ENCODE measurements at regions not wholly inside any gene's neighbourhood (a gene's known extent, or its start where the extent isn't known, plus 50 kb on each side); places are given as distances from the start of the nearest gene placed in this dataset.

GRCh38 chr11:62073061-62073460 lies 50.8 kb upstream of the INCENP start:
- DNase-seq (ENCODE audit: low read depth in 1 of 2, low spot score in 1 of 2): no peak

GRCh38 chr11:62071408-62071807 lies 52.4 kb upstream of the INCENP start:
- no peak for DNase-seq (ENCODE audit: low read depth in 1 of 2, low spot score in 1 of 2)

- DNase-seq (ENCODE audit: low read depth in 1 of 2, low spot score in 1 of 2): no peak
These were observed 53.6 kb upstream of the INCENP start for GRCh38 chr11:62069986-62070919.

GRCh38 chr11:62069374-62069773 lies 54.4 kb upstream of the INCENP start:
- DNase-seq (ENCODE audit: low read depth in 1 of 2, low spot score in 1 of 2): no peak

GRCh38 chr11:62068730-62069129 lies 55.1 kb upstream of the INCENP start:
- no peak for DNase-seq (ENCODE audit: low read depth in 1 of 2, low spot score in 1 of 2)

GRCh38 chr11:62067741-62068140 lies 56.1 kb upstream of the INCENP start:
- DNase-seq (ENCODE audit: low read depth in 1 of 2, low spot score in 1 of 2): no peak

GRCh38 chr11:62064221-62064620 lies 59.6 kb upstream of the INCENP start:
- no peak for DNase-seq (ENCODE audit: low read depth in 1 of 2, low spot score in 1 of 2)

GRCh38 chr11:62062223-62062861 lies 61.5 kb upstream of the INCENP start:
- no peak for DNase-seq (ENCODE audit: low read depth in 1 of 2, low spot score in 1 of 2)

GRCh38 chr11:62061356-62062222 lies 62.2 kb upstream of the INCENP start:
- no peak for DNase-seq (ENCODE audit: low read depth in 1 of 2, low spot score in 1 of 2)

- no peak for DNase-seq (ENCODE audit: low read depth in 1 of 2, low spot score in 1 of 2)
These were observed 66.7 kb upstream of the INCENP start for GRCh38 chr11:62057069-62057468.

- DNase-seq (ENCODE audit: low read depth in 1 of 2, low spot score in 1 of 2): no peak
These were observed 67.8 kb upstream of the INCENP start for GRCh38 chr11:62055970-62056369.

GRCh38 chr11:62054484-62055121 lies 69.2 kb upstream of the INCENP start:
- no peak for DNase-seq (ENCODE audit: low read depth in 1 of 2, low spot score in 1 of 2)

- DNase-seq (ENCODE audit: low read depth in 1 of 2, low spot score in 1 of 2): no peak
These were observed 69.7 kb upstream of the INCENP start for GRCh38 chr11:62054081-62054480.

- no peak for DNase-seq (ENCODE audit: low read depth in 1 of 2, low spot score in 1 of 2)
These were observed 73.1 kb upstream of the INCENP start for GRCh38 chr11:62050716-62051115.

GRCh38 chr11:62048100-62048499 lies 75.7 kb upstream of the INCENP start:
- no peak for DNase-seq (ENCODE audit: low read depth in 1 of 2, low spot score in 1 of 2)

GRCh38 chr11:62046568-62047100 lies 77.2 kb upstream of the INCENP start:
- DNase-seq (ENCODE audit: low read depth in 1 of 2, low spot score in 1 of 2): no peak

GRCh38 chr11:62044639-62045121 lies 77.2 kb upstream of the FTH1 start:
- DNase-seq (ENCODE audit: low read depth in 1 of 2, low spot score in 1 of 2): no peak

- no peak for DNase-seq (ENCODE audit: low read depth in 1 of 2, low spot score in 1 of 2)
These were observed 67.9 kb upstream of the FTH1 start for GRCh38 chr11:62035293-62035692.

- no peak for DNase-seq (ENCODE audit: low read depth in 1 of 2, low spot score in 1 of 2)
These were observed 66.6 kb upstream of the FTH1 start for GRCh38 chr11:62034036-62034338.

- no peak for DNase-seq (ENCODE audit: low read depth in 1 of 2, low spot score in 1 of 2)
These were observed 66.0 kb upstream of the FTH1 start for GRCh38 chr11:62033191-62034035.

Measured in activated T-helper 1 cell treated with anti-CD3 and anti-CD28 coated beads, Interleukin-2, amount 50 U/mL, for 16 hours (primary cell).